Endothelial cell of umbilical vein (primary cell): ENCODE measurements at regions not wholly inside any gene's neighbourhood (a gene's known extent, or its start where the extent isn't known, plus 50 kb on each side); places are given as distances from the start of the nearest gene placed in this dataset.

Experiments
- BruUV-seq: library from RNA; stranded (reverse); fragments of 400-500 nt; replicated peaks from 2 replicates; lab custom pipeline; 2021; lab: Mats Ljungman, UMichigan
- CTCF ChIA-PET: fragments of 300-600, 350-600 bp; sonication (Branson Sonifier 250); formaldehyde crosslinking; loops from one replicate; lab custom pipeline; 2021; ENCODE audit warnings: antibody characterized with exemption, inconsistent platforms; lab: Charles Lee
- POLR2A ChIA-PET: fragments of 300-600, 350-600 bp; sonication (Branson Sonifier 250); formaldehyde crosslinking; loops from one replicate; lab custom pipeline; 2021; ENCODE audit warnings: antibody characterized with exemption, inconsistent platforms; lab: Charles Lee
- DNase-seq: peaks from one replicate; pipeline ENCODE4 v3.0.0-alpha.2; 2011; ENCODE audit warnings: low read depth, low spot score
- FAIRE-seq: peaks from 2 replicates; lab custom pipeline; 2011; peaks lifted over from hg19 to GRCh38; lab: Jason Lieb, UNC
- H2AFZ ChIP-seq: 2 replicates; pipeline ENCODE4 v1.6.0; 2012; ENCODE audit warnings: low read depth, low read length, control low read depth, inconsistent platforms
- H3K27ac ChIP-seq: 2 replicates; pipeline ENCODE4 v1.5.1; 2011; ENCODE audit warnings: low read depth, mild to moderate bottlenecking, control low read depth, low read length, moderate library complexity; ENCODE audit not compliant: insufficient read depth
- H3K27me3 ChIP-seq, 2 experiments: 2 replicates each; pipeline versions ENCODE4 v1.6.0 to v1.6.1; 2011; ENCODE audit warnings: low read length in 2 of 2, mixed read lengths in 1 of 2; ENCODE audit not compliant: control insufficient read depth in 2 of 2, insufficient read depth in 2 of 2
- H3K36me3 ChIP-seq, 2 experiments: 2 replicates in 1 of 2; 3 replicates in 1 of 2; pipeline ENCODE4 v1.5.1; 2011; ENCODE audit warnings: low read length in 2 of 2, mild to moderate bottlenecking in 1 of 2, moderate library complexity in 1 of 2; ENCODE audit not compliant: control insufficient read depth in 2 of 2, insufficient read depth in 2 of 2; ENCODE audit errors: extremely low read depth in 1 of 2
- H3K4me1 ChIP-seq: 3 replicates; pipeline ENCODE4 v1.5.1; 2011; ENCODE audit warnings: mild to moderate bottlenecking, low read length; ENCODE audit not compliant: control insufficient read depth, insufficient read depth; ENCODE audit errors: extremely low read depth
- H3K4me2 ChIP-seq: 2 replicates; pipeline ENCODE4 v1.6.1; 2011; ENCODE audit warnings: low read length, control low read depth, mixed read lengths; ENCODE audit not compliant: insufficient read depth
- H3K4me3 ChIP-seq, 3 experiments: fragments of 200-600 bp in 1 of 3; sonication (generic), shearing (Covaris generic) in 1 of 3; replicated peaks in 1 of 3; 2 replicates each; pipeline ENCODE4 v1.5.1; 2011 to 2016; ENCODE audit warnings: control low read depth in 3 of 3, low read length in 3 of 3, mild to moderate bottlenecking in 2 of 3, inconsistent platforms in 1 of 3, low read depth in 1 of 3, moderate library complexity in 1 of 3; ENCODE audit not compliant: insufficient read depth in 1 of 3
- H3K79me2 ChIP-seq: 2 replicates; pipeline ENCODE4 v1.6.0; 2012; ENCODE audit warnings: low read length, inconsistent platforms; ENCODE audit not compliant: control insufficient read depth, insufficient read depth
- H3K9ac ChIP-seq: replicated peaks from 2 replicates; pipeline ENCODE3; 2011; ENCODE audit warnings: low read length, control low read depth; ENCODE audit not compliant: insufficient read depth; ENCODE audit errors: extremely low read depth
- H3K9me1 ChIP-seq: replicated peaks from 3 replicates; pipeline ENCODE4 v1.6.0; 2011; ENCODE audit warnings: mild to moderate bottlenecking, low read length; ENCODE audit not compliant: control insufficient read depth, insufficient read depth; ENCODE audit errors: extremely low read depth
- H3K9me3 ChIP-seq: replicated peaks from 2 replicates; pipeline ENCODE4 v1.5.1; 2012; ENCODE audit warnings: low read length, inconsistent platforms; ENCODE audit not compliant: control insufficient read depth, insufficient read depth
- H4K20me1 ChIP-seq: replicated peaks from 2 replicates; pipeline ENCODE3; 2011; ENCODE audit warnings: mild to moderate bottlenecking, low read length; ENCODE audit not compliant: control insufficient read depth, insufficient read depth; ENCODE audit errors: extremely low read depth
- CTCF ChIP-seq, 2 donors: IDR thresholded peaks; 1 replicate in 1 of 2; 2 replicates in 1 of 2; pipeline ENCODE4 v1.5.1; 2011; ENCODE audit warnings: low read length in 2 of 2, mild to moderate bottlenecking in 2 of 2, moderate library complexity in 2 of 2, control low read depth in 1 of 2, inconsistent platforms in 1 of 2, low read depth in 1 of 2; ENCODE audit not compliant: insufficient read depth in 1 of 2; ENCODE audit errors: extremely low read depth in 1 of 2
- EZH2 ChIP-seq: IDR thresholded peaks from 2 replicates; pipeline ENCODE4 v1.6.1; 2012; ENCODE audit warnings: borderline replicate concordance, low read depth, mild to moderate bottlenecking, moderate library complexity, low read length, inconsistent platforms; ENCODE audit not compliant: severe bottlenecking
- FOS ChIP-seq: IDR thresholded peaks from 2 replicates; pipeline ENCODE4 v1.6.1; 2011; ENCODE audit warnings: mild to moderate bottlenecking, low read length, moderate library complexity, borderline replicate concordance; ENCODE audit not compliant: insufficient read depth
- GATA2 ChIP-seq: IDR thresholded peaks from 2 replicates; pipeline ENCODE4 v1.7.0; 2011; ENCODE audit warnings: low read depth, mild to moderate bottlenecking, moderate library complexity, mixed read lengths, low read length; ENCODE audit not compliant: insufficient read length, insufficient read depth
- JUN ChIP-seq: IDR thresholded peaks from 2 replicates; pipeline ENCODE4 v1.6.1; 2011; ENCODE audit warnings: borderline replicate concordance, low read depth; ENCODE audit not compliant: insufficient read length, insufficient read depth
- MAX ChIP-seq: IDR thresholded peaks from 2 replicates; pipeline ENCODE4 v1.6.1; 2011; ENCODE audit not compliant: insufficient read depth, insufficient read length
- MYC ChIP-seq: IDR thresholded peaks from one replicate; pipeline ENCODE4 v1.6.1; 2011; ENCODE audit warnings: mild to moderate bottlenecking, low read depth, low read length
- POLR2A ChIP-seq: IDR thresholded peaks from 2 replicates; pipeline ENCODE4 v1.6.1; 2012; ENCODE audit warnings: low read depth, mild to moderate bottlenecking, control low read depth, low read length
- POLR2AphosphoS5 ChIP-seq: IDR thresholded peaks from 2 replicates; pipeline ENCODE4 v1.6.1; 2012; ENCODE audit warnings: low read depth, mild to moderate bottlenecking, control low read depth, low read length, moderate library complexity; ENCODE audit not compliant: insufficient read depth
- dilution Hi-C: fragments of 300-500 bp; cut with MboI; formaldehyde crosslinking; loops from one replicate; pipeline ENCODE4 v1.15.0; 2019; ENCODE audit warnings: low sequenced_read_pairs; ENCODE audit not compliant: extremely low pct_ligation_motif_present
- intact Hi-C: fragments of 100-400 bp; cut with micrococcal nuclease; formaldehyde crosslinking; loops from one replicate; pipeline ENCODE4 v1.10.0; 2022

- Histone ChIP-seq H4K20me1 (no peaks in the 10 kb centered on the region), H3K4me2 (no peak overlapping the region), H3K9ac (no peak overlapping the region), H3K9me1 (no peaks in the 10 kb centered on the region), H3K27ac (no peak overlapping the region), H3K9me3 (no peaks in the 10 kb centered on the region), H3K79me2 (no peaks in the 10 kb centered on the region), H3K4me3 (no peak overlapping the region), H3K27me3 (no peaks in the 10 kb centered on the region), H3K4me1 (no peaks in the 10 kb centered on the region), H3K36me3 (no peaks in the 10 kb centered on the region), H2AFZ (no peak overlapping the region)
- no peak for TF ChIP-seq JUN
- no peak for TF ChIP-seq FOS
- DNase-seq (no peak), FAIRE-seq (no peak)
- ChIA-PET POLR2A (no interaction called here), CTCF (no interaction called here)
- intact Hi-C loops = no loop called here
- dilution Hi-C loops = no loop called here
- no TSS peak for BruUV-seq
These were observed 400.5 kb upstream of the MAOA start for GRCh38 chrX:43255596-43255995.

GRCh38 chrX:43266487-43266886 is 389.6 kb upstream of the MAOA start:
- CTCF ChIA-PET = no interaction called here
- no peaks in the 10 kb centered on the region for H3K79me2 ChIP-seq
- no peaks in the 10 kb centered on the region for H3K9me3 ChIP-seq
- no peak overlapping the region for H3K9ac ChIP-seq
- dilution Hi-C loops (no loop called here), intact Hi-C loops (no loop called here)
- H4K20me1 ChIP-seq = no peaks in the 10 kb centered on the region
- no peak for TF ChIP-seq MAX
- no peak for TF ChIP-seq JUN
- TF ChIP-seq FOS = no peak
- TF ChIP-seq POLR2A = no peak
- TF ChIP-seq GATA2 = no peak
- TF ChIP-seq MYC = no peak
- TF ChIP-seq CTCF (IDR thresholded peaks at IDR 0.05; ENCODE audit: extremely low read depth in 1 of 2, insufficient read depth in 1 of 2, low read depth in 1 of 2, low read length in 2 of 2) = no peak
- TF ChIP-seq EZH2 = no peak
- no peak for TF ChIP-seq POLR2AphosphoS5
- DNase-seq = no peak
- no peak overlapping the region for H3K4me2 ChIP-seq
- H3K27me3 ChIP-seq = no peaks in the 10 kb centered on the region
- no peaks in the 10 kb centered on the region for H3K4me1 ChIP-seq
- no peaks in the 10 kb centered on the region for H3K36me3 ChIP-seq
- no TSS peak for BruUV-seq
- H3K27ac ChIP-seq = no peak overlapping the region
- FAIRE-seq = no peak
- no peaks in the 10 kb centered on the region for H3K9me1 ChIP-seq
- H2AFZ ChIP-seq = no peak overlapping the region
- POLR2A ChIA-PET = no interaction called here
- no peak overlapping the region for H3K4me3 ChIP-seq
